Hepatocyte (in vitro differentiated cells): ENCODE measurements at regions not wholly inside any gene's neighbourhood (a gene's known extent, or its start where the extent isn't known, plus 50 kb on each side); places are given as distances from the start of the nearest gene placed in this dataset.

ENCODE experiments used
- CTCF ChIP-seq: fragments of 200-600 bp; sonication (generic); IDR thresholded peaks from 2 replicates; pipeline ENCODE4 v1.5.1; 2016; ENCODE audit warnings: antibody characterized with exemption, mild to moderate bottlenecking; ENCODE audit not compliant: poor library complexity
- EZH2 ChIP-seq: fragments of 200-600 bp; sonication (generic); IDR thresholded peaks from 2 replicates; pipeline ENCODE4 v1.6.1; 2016; ENCODE audit warnings: antibody characterized with exemption, mild to moderate bottlenecking, borderline replicate concordance
- EZH2phosphoT487 ChIP-seq: fragments of 200-600 bp; sonication (generic); IDR thresholded peaks from one replicate; pipeline ENCODE4 v1.6.1; 2018; ENCODE audit warnings: antibody characterized with exemption, mild to moderate bottlenecking, low read depth, moderate library complexity; ENCODE audit not compliant: unreplicated experiment, severe bottlenecking

GRCh38 chr7:115630049-115630448 lies 400.5 kb downstream of the TFEC start:
- TF ChIP-seq CTCF (no peak), EZH2phosphoT487 (no peak), EZH2 (no peak)
